ENCODE measurements at regions not wholly inside any gene's neighbourhood (a gene's known extent, or its start where the extent isn't known, plus 50 kb on each side); places are given as distances from the start of the nearest gene placed in this dataset.
A peak's percentile ranks its signal among the peaks of the same experiment; 100 is the strongest.

GRCh38 chr16:9203956-9204355 lies 112.5 kb downstream of the HAPSTR1 start:
- H3K4me2 ChIP-seq (ENCODE audit: insufficient read depth, low read length): no peak overlapping the region
- H2AFZ ChIP-seq (ENCODE audit: low read depth, low read length): no peak overlapping the region
- no peaks in the 10 kb centered on the region for H4K20me1 ChIP-seq (ENCODE audit: insufficient read depth, low read length)
- no peaks in the 10 kb centered on the region for H3K27me3 ChIP-seq (ENCODE audit: insufficient read depth, low read length, poor library complexity)
- H3K27ac ChIP-seq (ENCODE audit: low read length): no peak overlapping the region
- H3K36me3 ChIP-seq (ENCODE audit: insufficient read depth, low read length): no peaks in the 10 kb centered on the region
- H3K4me3 ChIP-seq (ENCODE audit: low read depth in 1 of 2, low read length in 2 of 2): no peak overlapping the region
- ATAC-seq (ENCODE audit: insufficient read depth, low read depth) (no peak), DNase-seq (no peak)
- H3K9ac ChIP-seq (ENCODE audit: low read depth, low read length): no peak overlapping the region
- no peak for TF ChIP-seq EZH2 (IDR thresholded peaks at IDR 0.05; ENCODE audit: borderline replicate concordance, low read depth, low read length, severe bottlenecking)
- no peaks in the 10 kb centered on the region for H3K9me3 ChIP-seq (ENCODE audit: insufficient read depth, low read length, severe bottlenecking)
- H3K4me1 ChIP-seq (ENCODE audit: insufficient read depth, low read length): peaks cover 11% of the 10 kb centered on the region; the same call in 1 of the 2 replicates
- no peaks in the 10 kb centered on the region for H3K79me2 ChIP-seq (ENCODE audit: insufficient read depth, low read length)

GRCh38 chr16:9205661-9206060 lies 114.2 kb downstream of the HAPSTR1 start:
- Histone ChIP-seq H3K9me3 (ENCODE audit: insufficient read depth, low read length, severe bottlenecking) (no peaks in the 10 kb centered on the region), H3K27me3 (ENCODE audit: insufficient read depth, low read length, poor library complexity) (peaks cover 3% of the 10 kb centered on the region), H3K36me3 (ENCODE audit: insufficient read depth, low read length) (no peaks in the 10 kb centered on the region), H3K4me1 (ENCODE audit: insufficient read depth, low read length) (peaks cover 11% of the 10 kb centered on the region; the same call in 1 of the 2 replicates), H2AFZ (ENCODE audit: low read depth, low read length) (no peak overlapping the region), H3K4me2 (ENCODE audit: insufficient read depth, low read length) (no peak overlapping the region), H3K79me2 (ENCODE audit: insufficient read depth, low read length) (no peaks in the 10 kb centered on the region), H3K27ac (ENCODE audit: low read length) (no peak overlapping the region), H3K4me3 (ENCODE audit: low read depth in 1 of 2, low read length in 2 of 2) (no peak overlapping the region), H3K9ac (ENCODE audit: low read depth, low read length) (no peak overlapping the region), H4K20me1 (ENCODE audit: insufficient read depth, low read length) (no peaks in the 10 kb centered on the region)
- ATAC-seq (ENCODE audit: insufficient read depth, low read depth) (no peak), DNase-seq (no peak)
- TF ChIP-seq EZH2 (IDR thresholded peaks at IDR 0.05; ENCODE audit: borderline replicate concordance, low read depth, low read length, severe bottlenecking) (no peak), CTCF (IDR thresholded peaks at IDR 0.05; ENCODE audit: borderline replicate concordance, extremely low read depth, low read length, poor library complexity, severe bottlenecking) (no peak)

GRCh38 chr16:9206156-9206555 lies 114.7 kb downstream of the HAPSTR1 start:
- DNase-seq (peak; percentile 30), ATAC-seq (ENCODE audit: insufficient read depth, low read depth) (peak; percentile 69)
- Histone ChIP-seq H3K27ac (ENCODE audit: low read length) (no peak overlapping the region), H4K20me1 (ENCODE audit: insufficient read depth, low read length) (no peaks in the 10 kb centered on the region), H3K4me3 (ENCODE audit: low read depth in 1 of 2, low read length in 2 of 2) (no peak overlapping the region), H3K4me2 (ENCODE audit: insufficient read depth, low read length) (no peak overlapping the region), H3K9me3 (ENCODE audit: insufficient read depth, low read length, severe bottlenecking) (no peaks in the 10 kb centered on the region), H3K36me3 (ENCODE audit: insufficient read depth, low read length) (no peaks in the 10 kb centered on the region), H2AFZ (ENCODE audit: low read depth, low read length) (no peak overlapping the region), H3K9ac (ENCODE audit: low read depth, low read length) (no peak overlapping the region), H3K79me2 (ENCODE audit: insufficient read depth, low read length) (no peaks in the 10 kb centered on the region), H3K4me1 (ENCODE audit: insufficient read depth, low read length) (peaks cover 11% of the 10 kb centered on the region; the same call in 1 of the 2 replicates), H3K27me3 (ENCODE audit: insufficient read depth, low read length, poor library complexity) (peaks cover 5% of the 10 kb centered on the region)
- no peak for TF ChIP-seq EZH2 (IDR thresholded peaks at IDR 0.05; ENCODE audit: borderline replicate concordance, low read depth, low read length, severe bottlenecking)
- no peak for TF ChIP-seq CTCF (IDR thresholded peaks at IDR 0.05; ENCODE audit: borderline replicate concordance, extremely low read depth, low read length, poor library complexity, severe bottlenecking)

- H3K4me3 ChIP-seq (ENCODE audit: low read depth in 1 of 2, low read length in 2 of 2): no peak overlapping the region
- H3K9me3 ChIP-seq (ENCODE audit: insufficient read depth, low read length, severe bottlenecking): no peaks in the 10 kb centered on the region
- no peak overlapping the region for H3K4me2 ChIP-seq (ENCODE audit: insufficient read depth, low read length)
- no peaks in the 10 kb centered on the region for H4K20me1 ChIP-seq (ENCODE audit: insufficient read depth, low read length)
- no peak for ATAC-seq (ENCODE audit: insufficient read depth, low read depth)
- H3K36me3 ChIP-seq (ENCODE audit: insufficient read depth, low read length): no peaks in the 10 kb centered on the region
- H2AFZ ChIP-seq (ENCODE audit: low read depth, low read length): no peak overlapping the region
- H3K27me3 ChIP-seq (ENCODE audit: insufficient read depth, low read length, poor library complexity): peaks cover 5% of the 10 kb centered on the region
- H3K27ac ChIP-seq (ENCODE audit: low read length): no peak overlapping the region
- DNase-seq: no peak
- H3K4me1 ChIP-seq (ENCODE audit: insufficient read depth, low read length): no peaks in the 10 kb centered on the region
- no peaks in the 10 kb centered on the region for H3K79me2 ChIP-seq (ENCODE audit: insufficient read depth, low read length)
- H3K9ac ChIP-seq (ENCODE audit: low read depth, low read length): no peak overlapping the region
- no peak for TF ChIP-seq EZH2 (IDR thresholded peaks at IDR 0.05; ENCODE audit: borderline replicate concordance, low read depth, low read length, severe bottlenecking)
- TF ChIP-seq CTCF (IDR thresholded peaks at IDR 0.05; ENCODE audit: borderline replicate concordance, extremely low read depth, low read length, poor library complexity, severe bottlenecking): no peak
Observed at GRCh38 chr16:9212621-9213020, 121.2 kb downstream of the HAPSTR1 start.

Data from DND-41 (cell line).